HG03571 (cell line): ENCODE measurements at regions not wholly inside any gene's neighbourhood (a gene's known extent, or its start where the extent isn't known, plus 50 kb on each side); places are given as distances from the start of the nearest gene placed in this dataset.
"Not testable (repeated sequence)": the region's sequence is repeated elsewhere in the genome, so short reads cannot be mapped to it uniquely, and the experiment has no call there.

Experiments used
- ATAC-seq: cut with Tn5 transposase; IDR thresholded peaks from one replicate; pipeline ENCODE4 v1.9.1; 2021; ENCODE audit not compliant: unreplicated experiment

GRCh38 chr12:97977870-97978405 is 515.3 kb downstream of the RMST start:
- ATAC-seq, result no peak

- no peak for ATAC-seq
These were observed 520.1 kb downstream of the RMST start for GRCh38 chr12:97982684-97983083.

GRCh38 chr12:97983796-97984195 is 521.2 kb downstream of the RMST start:
- no peak for ATAC-seq

- ATAC-seq, result no peak
These were observed 521.8 kb downstream of the RMST start for GRCh38 chr12:97984436-97984835.

- no peak for ATAC-seq
These were observed 522.5 kb downstream of the RMST start for GRCh38 chr12:97984974-97985580.

- ATAC-seq, result no peak
These were observed 523.2 kb downstream of the RMST start for GRCh38 chr12:97985834-97986233.

- ATAC-seq, result not testable (repeated sequence)
These were observed 526.0 kb downstream of the RMST start for GRCh38 chr12:97988588-97988987.

GRCh38 chr12:97989366-97989940 is 525.9 kb upstream of the TMPO start:
- ATAC-seq, result no peak

GRCh38 chr12:97994746-97995484 is 520.5 kb upstream of the TMPO start:
- ATAC-seq, result no peak

- ATAC-seq, result no peak
These were observed 519.8 kb upstream of the TMPO start for GRCh38 chr12:97995559-97995958.

- ATAC-seq, result no peak
These were observed 514.0 kb upstream of the TMPO start for GRCh38 chr12:98001430-98001829.

- no peak for ATAC-seq
These were observed 512.4 kb upstream of the TMPO start for GRCh38 chr12:98002887-98003493.

GRCh38 chr12:98007963-98008362 is 507.4 kb upstream of the TMPO start:
- ATAC-seq, result no peak

- ATAC-seq, result no peak
These were observed 501.8 kb upstream of the TMPO start for GRCh38 chr12:98013560-98013959.

- no peak for ATAC-seq
These were observed 496.6 kb upstream of the TMPO start for GRCh38 chr12:98018836-98019235.

GRCh38 chr12:98020376-98020775 is 495.0 kb upstream of the TMPO start:
- no peak for ATAC-seq

- no peak for ATAC-seq
These were observed 492.4 kb upstream of the TMPO start for GRCh38 chr12:98022961-98023360.

GRCh38 chr12:98037401-98038140 is 477.8 kb upstream of the TMPO start:
- ATAC-seq, result no peak

- ATAC-seq, result no peak
These were observed 472.7 kb upstream of the TMPO start for GRCh38 chr12:98042668-98043067.

GRCh38 chr12:98045395-98045794 is 470.0 kb upstream of the TMPO start:
- no peak for ATAC-seq

- no peak for ATAC-seq
These were observed 467.1 kb upstream of the TMPO start for GRCh38 chr12:98048326-98048725.
